Endothelial cell of umbilical vein (primary cell): ENCODE measurements at regions not wholly inside any gene's neighbourhood (a gene's known extent, or its start where the extent isn't known, plus 50 kb on each side); places are given as distances from the start of the nearest gene placed in this dataset.

Source experiments
- BruUV-seq: library from RNA; stranded (reverse); fragments of 400-500 nt; replicated peaks from 2 replicates; lab custom pipeline; 2021; lab: Mats Ljungman, UMichigan
- CTCF ChIA-PET: fragments of 300-600, 350-600 bp; sonication (Branson Sonifier 250); formaldehyde crosslinking; loops from one replicate; lab custom pipeline; 2021; ENCODE audit warnings: antibody characterized with exemption, inconsistent platforms; lab: Charles Lee
- POLR2A ChIA-PET: fragments of 300-600, 350-600 bp; sonication (Branson Sonifier 250); formaldehyde crosslinking; loops from one replicate; lab custom pipeline; 2021; ENCODE audit warnings: antibody characterized with exemption, inconsistent platforms; lab: Charles Lee
- DNase-seq: peaks from one replicate; pipeline ENCODE4 v3.0.0-alpha.2; 2011; ENCODE audit warnings: low read depth, low spot score
- FAIRE-seq: peaks from 2 replicates; lab custom pipeline; 2011; peaks lifted over from hg19 to GRCh38; lab: Jason Lieb, UNC
- H2AFZ ChIP-seq: 2 replicates; pipeline ENCODE4 v1.6.0; 2012; ENCODE audit warnings: low read depth, low read length, control low read depth, inconsistent platforms
- H3K27ac ChIP-seq: 2 replicates; pipeline ENCODE4 v1.5.1; 2011; ENCODE audit warnings: low read depth, mild to moderate bottlenecking, control low read depth, low read length, moderate library complexity; ENCODE audit not compliant: insufficient read depth
- H3K27me3 ChIP-seq, 2 experiments: 2 replicates each; pipeline versions ENCODE4 v1.6.0 to v1.6.1; 2011; ENCODE audit warnings: low read length in 2 of 2, mixed read lengths in 1 of 2; ENCODE audit not compliant: control insufficient read depth in 2 of 2, insufficient read depth in 2 of 2
- H3K36me3 ChIP-seq, 2 experiments: 2 replicates in 1 of 2; 3 replicates in 1 of 2; pipeline ENCODE4 v1.5.1; 2011; ENCODE audit warnings: low read length in 2 of 2, mild to moderate bottlenecking in 1 of 2, moderate library complexity in 1 of 2; ENCODE audit not compliant: control insufficient read depth in 2 of 2, insufficient read depth in 2 of 2; ENCODE audit errors: extremely low read depth in 1 of 2
- H3K4me1 ChIP-seq: 3 replicates; pipeline ENCODE4 v1.5.1; 2011; ENCODE audit warnings: mild to moderate bottlenecking, low read length; ENCODE audit not compliant: control insufficient read depth, insufficient read depth; ENCODE audit errors: extremely low read depth
- H3K4me2 ChIP-seq: 2 replicates; pipeline ENCODE4 v1.6.1; 2011; ENCODE audit warnings: low read length, control low read depth, mixed read lengths; ENCODE audit not compliant: insufficient read depth
- H3K4me3 ChIP-seq, 3 experiments: fragments of 200-600 bp in 1 of 3; sonication (generic), shearing (Covaris generic) in 1 of 3; replicated peaks in 1 of 3; 2 replicates each; pipeline ENCODE4 v1.5.1; 2011 to 2016; ENCODE audit warnings: control low read depth in 3 of 3, low read length in 3 of 3, mild to moderate bottlenecking in 2 of 3, inconsistent platforms in 1 of 3, low read depth in 1 of 3, moderate library complexity in 1 of 3; ENCODE audit not compliant: insufficient read depth in 1 of 3
- H3K79me2 ChIP-seq: 2 replicates; pipeline ENCODE4 v1.6.0; 2012; ENCODE audit warnings: low read length, inconsistent platforms; ENCODE audit not compliant: control insufficient read depth, insufficient read depth
- H3K9ac ChIP-seq: replicated peaks from 2 replicates; pipeline ENCODE3; 2011; ENCODE audit warnings: low read length, control low read depth; ENCODE audit not compliant: insufficient read depth; ENCODE audit errors: extremely low read depth
- H3K9me1 ChIP-seq: replicated peaks from 3 replicates; pipeline ENCODE4 v1.6.0; 2011; ENCODE audit warnings: mild to moderate bottlenecking, low read length; ENCODE audit not compliant: control insufficient read depth, insufficient read depth; ENCODE audit errors: extremely low read depth
- H3K9me3 ChIP-seq: replicated peaks from 2 replicates; pipeline ENCODE4 v1.5.1; 2012; ENCODE audit warnings: low read length, inconsistent platforms; ENCODE audit not compliant: control insufficient read depth, insufficient read depth
- H4K20me1 ChIP-seq: replicated peaks from 2 replicates; pipeline ENCODE3; 2011; ENCODE audit warnings: mild to moderate bottlenecking, low read length; ENCODE audit not compliant: control insufficient read depth, insufficient read depth; ENCODE audit errors: extremely low read depth
- CTCF ChIP-seq, 2 donors: IDR thresholded peaks; 1 replicate in 1 of 2; 2 replicates in 1 of 2; pipeline ENCODE4 v1.5.1; 2011; ENCODE audit warnings: low read length in 2 of 2, mild to moderate bottlenecking in 2 of 2, moderate library complexity in 2 of 2, control low read depth in 1 of 2, inconsistent platforms in 1 of 2, low read depth in 1 of 2; ENCODE audit not compliant: insufficient read depth in 1 of 2; ENCODE audit errors: extremely low read depth in 1 of 2
- EZH2 ChIP-seq: IDR thresholded peaks from 2 replicates; pipeline ENCODE4 v1.6.1; 2012; ENCODE audit warnings: borderline replicate concordance, low read depth, mild to moderate bottlenecking, moderate library complexity, low read length, inconsistent platforms; ENCODE audit not compliant: severe bottlenecking
- FOS ChIP-seq: IDR thresholded peaks from 2 replicates; pipeline ENCODE4 v1.6.1; 2011; ENCODE audit warnings: mild to moderate bottlenecking, low read length, moderate library complexity, borderline replicate concordance; ENCODE audit not compliant: insufficient read depth
- GATA2 ChIP-seq: IDR thresholded peaks from 2 replicates; pipeline ENCODE4 v1.7.0; 2011; ENCODE audit warnings: low read depth, mild to moderate bottlenecking, moderate library complexity, mixed read lengths, low read length; ENCODE audit not compliant: insufficient read length, insufficient read depth
- JUN ChIP-seq: IDR thresholded peaks from 2 replicates; pipeline ENCODE4 v1.6.1; 2011; ENCODE audit warnings: borderline replicate concordance, low read depth; ENCODE audit not compliant: insufficient read length, insufficient read depth
- MAX ChIP-seq: IDR thresholded peaks from 2 replicates; pipeline ENCODE4 v1.6.1; 2011; ENCODE audit not compliant: insufficient read depth, insufficient read length
- MYC ChIP-seq: IDR thresholded peaks from one replicate; pipeline ENCODE4 v1.6.1; 2011; ENCODE audit warnings: mild to moderate bottlenecking, low read depth, low read length
- POLR2A ChIP-seq: IDR thresholded peaks from 2 replicates; pipeline ENCODE4 v1.6.1; 2012; ENCODE audit warnings: low read depth, mild to moderate bottlenecking, control low read depth, low read length
- POLR2AphosphoS5 ChIP-seq: IDR thresholded peaks from 2 replicates; pipeline ENCODE4 v1.6.1; 2012; ENCODE audit warnings: low read depth, mild to moderate bottlenecking, control low read depth, low read length, moderate library complexity; ENCODE audit not compliant: insufficient read depth
- dilution Hi-C: fragments of 300-500 bp; cut with MboI; formaldehyde crosslinking; loops from one replicate; pipeline ENCODE4 v1.15.0; 2019; ENCODE audit warnings: low sequenced_read_pairs; ENCODE audit not compliant: extremely low pct_ligation_motif_present
- intact Hi-C: fragments of 100-400 bp; cut with micrococcal nuclease; formaldehyde crosslinking; loops from one replicate; pipeline ENCODE4 v1.10.0; 2022

DNA sequence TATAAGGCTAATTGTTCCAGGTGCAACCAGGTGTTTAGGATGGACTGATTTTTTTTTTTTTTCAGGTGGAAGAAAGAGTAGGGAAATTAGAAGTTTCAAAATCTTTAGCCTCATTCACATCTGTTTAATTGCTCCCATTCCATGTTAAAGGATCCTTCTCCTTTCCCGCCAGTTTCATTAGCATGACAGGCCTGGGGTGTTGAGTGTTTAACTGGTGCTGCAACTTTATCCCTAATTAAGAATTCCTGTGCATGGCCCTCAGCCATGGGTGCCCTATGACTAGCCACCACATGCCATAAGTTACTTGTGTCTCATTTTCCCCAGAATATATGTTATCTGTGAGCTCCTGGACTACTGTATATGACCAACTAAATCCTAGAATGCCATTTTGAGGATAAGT, 501.4 kb downstream of the NSUN3 start:
- H3K9ac ChIP-seq = no peak overlapping the region
- no peaks in the 10 kb centered on the region for H3K27me3 ChIP-seq
- dilution Hi-C loops (no loop called here), intact Hi-C loops (no loop called here)
- no peaks in the 10 kb centered on the region for H3K9me1 ChIP-seq
- TF ChIP-seq JUN = no peak
- no peak for TF ChIP-seq FOS
- no peak for TF ChIP-seq MAX
- no peak for TF ChIP-seq MYC
- TF ChIP-seq GATA2 = no peak
- no peak for TF ChIP-seq POLR2A
- no peak for TF ChIP-seq EZH2
- no peak for TF ChIP-seq POLR2AphosphoS5
- no peak for TF ChIP-seq CTCF (IDR thresholded peaks at IDR 0.05; ENCODE audit: extremely low read depth in 1 of 2, insufficient read depth in 1 of 2, low read depth in 1 of 2, low read length in 2 of 2)
- no peaks in the 10 kb centered on the region for H3K79me2 ChIP-seq
- H3K4me2 ChIP-seq = no peak overlapping the region
- no peaks in the 10 kb centered on the region for H3K36me3 ChIP-seq
- FAIRE-seq (no peak), DNase-seq (no peak)
- ChIA-PET POLR2A (no interaction called here), CTCF (no interaction called here)
- H4K20me1 ChIP-seq = no peaks in the 10 kb centered on the region
- no peaks in the 10 kb centered on the region for H3K4me1 ChIP-seq
- no peak overlapping the region for H2AFZ ChIP-seq
- H3K9me3 ChIP-seq = no peaks in the 10 kb centered on the region
- BruUV-seq = no TSS peak
- H3K27ac ChIP-seq = no peak overlapping the region
- H3K4me3 ChIP-seq = no peak overlapping the region
